Thoracic aorta (tissue), 2 donors: ENCODE measurements at regions not wholly inside any gene's neighbourhood (a gene's known extent, or its start where the extent isn't known, plus 50 kb on each side); places are given as distances from the start of the nearest gene placed in this dataset.

Source experiments
- ATAC-seq: fragments of 150-250 bp; one replicate; pipeline ENCODE4 v1.8.0; 2017; ENCODE audit warnings: low read depth; ENCODE audit not compliant: insufficient number of reproducible peaks, low FRiP score
- DNase-seq: peaks from one replicate; pipeline ENCODE4 v3.0.0-alpha.2; 2020; ENCODE audit warnings: low spot score
- H3K27ac ChIP-seq, 2 donors: fragments of 200-600 bp; sonication (generic); 1 replicate in 1 of 2; 2 replicates in 1 of 2; pipeline ENCODE4 v1.5.1; 2016; ENCODE audit warnings: mild to moderate bottlenecking in 2 of 2, moderate library complexity in 2 of 2
- H3K27me3 ChIP-seq: fragments of 200-600 bp; sonication (generic); replicated peaks from 2 replicates; pipeline ENCODE4 v1.6.0; 2016; ENCODE audit warnings: mild to moderate bottlenecking; ENCODE audit not compliant: insufficient read depth
- H3K36me3 ChIP-seq: fragments of 200-600 bp; sonication (generic); one replicate; pipeline ENCODE4 v1.5.1; 2016
- H3K4me1 ChIP-seq, 2 donors: fragments of 200-600 bp; sonication (generic); 1 replicate in 1 of 2; 2 replicates in 1 of 2; pipeline versions ENCODE4 v1.5.1 to v1.6.0; 2016; ENCODE audit warnings: low read depth in 2 of 2, mild to moderate bottlenecking in 1 of 2; ENCODE audit not compliant: control insufficient read depth in 1 of 2
- H3K4me3 ChIP-seq: fragments of 200-600 bp; sonication (generic); 2 replicates; pipeline ENCODE4 v1.5.1; 2016; ENCODE audit warnings: mild to moderate bottlenecking
- H3K9me3 ChIP-seq: fragments of 200-600 bp; sonication (generic); 2 replicates; pipeline ENCODE4 v1.5.1; 2016
- TF ChIP-seq, protein P1 (sequence below): fragments of 200-600 bp; sonication (generic); IDR thresholded peaks from one replicate; pipeline ENCODE4 v1.5.1; 2019; ENCODE audit warnings: antibody characterized with exemption

DNA sequence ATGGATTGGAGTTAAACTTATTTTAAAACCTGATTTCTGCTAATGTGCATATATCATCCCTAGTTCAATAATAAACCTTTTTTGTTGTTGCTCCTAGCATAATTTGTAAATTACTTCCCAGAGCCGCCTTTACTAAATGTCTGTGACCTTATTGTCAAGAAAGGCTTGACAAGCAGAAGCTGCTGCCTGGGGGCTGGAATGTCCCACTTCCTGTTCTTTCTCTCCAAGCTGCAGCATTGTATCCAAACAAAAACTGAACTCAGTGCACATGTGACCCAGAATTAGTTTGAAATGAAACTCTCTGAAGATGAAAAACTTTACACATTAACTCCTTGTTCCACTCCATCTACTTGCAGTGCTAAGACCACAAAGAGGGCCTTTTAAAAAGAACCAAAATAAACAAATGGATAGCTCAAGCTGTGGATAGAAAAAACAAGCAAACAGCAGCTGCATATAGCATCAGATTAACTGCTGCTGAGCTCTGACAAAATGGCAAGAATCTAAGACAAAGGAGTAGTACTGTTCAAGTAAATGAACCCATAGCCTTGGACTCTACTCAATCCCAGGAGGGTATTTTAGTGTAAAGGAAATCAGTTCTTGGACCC, 99.8 kb upstream of the NEUROD1 start:
- H3K27ac ChIP-seq, result no peak overlapping the region

DNA sequence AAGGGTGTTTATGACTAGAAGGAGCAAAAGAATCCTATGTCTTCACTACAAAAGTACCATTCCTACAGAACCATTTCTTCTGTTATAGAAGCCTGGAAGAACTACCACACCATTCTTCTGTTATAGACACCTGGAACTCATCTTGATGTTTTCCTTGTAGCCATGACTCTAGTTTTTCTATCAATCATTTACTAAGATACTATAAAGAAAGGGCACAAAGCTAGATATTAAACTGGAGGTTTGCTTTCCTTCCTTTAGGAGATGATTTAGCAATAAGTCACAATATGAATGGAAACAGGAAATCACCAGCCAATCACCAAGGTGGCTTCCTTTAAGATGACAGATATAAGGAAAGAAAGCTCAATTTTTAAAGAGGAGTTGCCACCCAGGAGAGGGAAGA, 100.3 kb upstream of the NEUROD1 start:
- DNase-seq (no peak), ATAC-seq (no peak)
- TF ChIP-seq, protein P1, sequence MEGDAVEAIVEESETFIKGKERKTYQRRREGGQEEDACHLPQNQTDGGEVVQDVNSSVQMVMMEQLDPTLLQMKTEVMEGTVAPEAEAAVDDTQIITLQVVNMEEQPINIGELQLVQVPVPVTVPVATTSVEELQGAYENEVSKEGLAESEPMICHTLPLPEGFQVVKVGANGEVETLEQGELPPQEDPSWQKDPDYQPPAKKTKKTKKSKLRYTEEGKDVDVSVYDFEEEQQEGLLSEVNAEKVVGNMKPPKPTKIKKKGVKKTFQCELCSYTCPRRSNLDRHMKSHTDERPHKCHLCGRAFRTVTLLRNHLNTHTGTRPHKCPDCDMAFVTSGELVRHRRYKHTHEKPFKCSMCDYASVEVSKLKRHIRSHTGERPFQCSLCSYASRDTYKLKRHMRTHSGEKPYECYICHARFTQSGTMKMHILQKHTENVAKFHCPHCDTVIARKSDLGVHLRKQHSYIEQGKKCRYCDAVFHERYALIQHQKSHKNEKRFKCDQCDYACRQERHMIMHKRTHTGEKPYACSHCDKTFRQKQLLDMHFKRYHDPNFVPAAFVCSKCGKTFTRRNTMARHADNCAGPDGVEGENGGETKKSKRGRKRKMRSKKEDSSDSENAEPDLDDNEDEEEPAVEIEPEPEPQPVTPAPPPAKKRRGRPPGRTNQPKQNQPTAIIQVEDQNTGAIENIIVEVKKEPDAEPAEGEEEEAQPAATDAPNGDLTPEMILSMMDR, result no peak
- Histone ChIP-seq H3K4me3 (no peak overlapping the region), H3K27ac (no peak overlapping the region), H3K4me1 (peaks cover 4 to 26% of the 10 kb centered on the region in 2 donors), H3K36me3 (no peaks in the 10 kb centered on the region), H3K9me3 (no peaks in the 10 kb centered on the region), H3K27me3 (no peaks in the 10 kb centered on the region)

More for the DNA sequence above, 99.8 kb upstream of the NEUROD1 start:
- TF ChIP-seq, protein P1, result no peak
- no peak for ATAC-seq
- no peaks in the 10 kb centered on the region for H3K9me3 ChIP-seq
- no peak for DNase-seq
- no peaks in the 10 kb centered on the region for H3K36me3 ChIP-seq
- H3K4me3 ChIP-seq, result no peak overlapping the region
- peaks cover 4 to 26% of the 10 kb centered on the region in 2 donors for H3K4me1 ChIP-seq
- no peaks in the 10 kb centered on the region for H3K27me3 ChIP-seq

DNA sequence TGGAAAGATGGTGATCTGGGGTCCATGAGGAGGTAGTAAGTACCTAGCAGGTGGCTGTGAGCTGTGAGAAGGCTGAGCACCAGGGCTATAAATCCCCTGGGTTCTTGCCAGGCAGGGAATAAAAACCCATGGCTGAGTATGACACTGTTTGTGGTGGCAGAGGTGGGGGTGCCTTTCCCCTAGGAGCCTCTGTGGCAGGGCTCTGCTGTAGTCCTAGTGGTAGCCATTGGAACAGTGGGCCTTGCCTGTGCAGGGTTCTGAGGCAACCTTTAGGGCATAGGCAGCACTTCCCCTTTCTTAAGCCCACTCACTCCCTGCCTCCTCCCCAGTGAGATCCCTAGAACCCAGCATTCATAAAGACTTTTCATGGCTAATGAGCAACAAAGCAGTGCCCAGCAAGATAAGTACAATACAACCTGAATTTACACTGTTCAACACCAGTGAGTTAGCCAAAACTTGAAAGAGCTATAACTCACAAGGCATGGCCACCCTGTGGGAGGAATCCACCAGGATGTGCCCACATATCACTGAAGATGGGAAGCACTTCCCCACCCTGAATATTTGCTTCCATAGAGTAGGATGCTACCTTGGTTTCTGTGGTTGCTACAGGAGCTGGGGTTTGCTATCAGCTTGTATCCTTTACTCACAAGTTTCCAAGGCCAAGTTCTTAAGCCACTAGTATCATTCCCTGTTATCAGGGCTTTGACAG, 100.9 kb upstream of the NEUROD1 start:
- Histone ChIP-seq H3K4me3 (no peak overlapping the region), H3K36me3 (no peaks in the 10 kb centered on the region), H3K27me3 (no peaks in the 10 kb centered on the region), H3K4me1 (peaks cover 4 to 26% of the 10 kb centered on the region in 2 donors), H3K27ac (no peak overlapping the region), H3K9me3 (no peaks in the 10 kb centered on the region)
- DNase-seq (no peak), ATAC-seq (no peak)
- TF ChIP-seq, protein P1, result no peak

DNA sequence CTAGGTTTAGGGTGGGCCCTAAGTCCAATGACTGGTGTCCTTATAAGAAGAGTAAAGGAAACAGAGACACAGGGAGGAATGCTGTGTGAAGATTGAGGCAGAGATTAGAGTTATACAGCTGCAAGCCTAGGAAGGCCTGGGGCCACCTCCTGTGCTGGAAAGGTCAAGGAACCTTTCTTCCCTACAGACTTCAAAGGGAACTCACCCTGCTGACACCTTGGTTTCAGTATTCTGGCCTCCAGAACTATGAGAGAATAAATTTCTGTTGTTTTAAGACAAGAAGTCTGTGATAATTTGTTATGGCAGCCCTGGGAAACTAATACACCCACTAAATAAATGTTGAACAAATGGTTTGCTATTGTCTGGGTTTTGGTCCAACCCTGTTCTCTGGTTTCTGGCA, 102.3 kb upstream of the NEUROD1 start:
- Histone ChIP-seq H3K27me3 (no peaks in the 10 kb centered on the region), H3K36me3 (no peaks in the 10 kb centered on the region), H3K4me3 (no peak overlapping the region), H3K27ac (no peak overlapping the region), H3K4me1 (peaks cover 4 to 24% of the 10 kb centered on the region in 2 donors), H3K9me3 (no peaks in the 10 kb centered on the region)
- no peak for DNase-seq
- TF ChIP-seq, protein P1, result no peak
- no peak for ATAC-seq

DNA sequence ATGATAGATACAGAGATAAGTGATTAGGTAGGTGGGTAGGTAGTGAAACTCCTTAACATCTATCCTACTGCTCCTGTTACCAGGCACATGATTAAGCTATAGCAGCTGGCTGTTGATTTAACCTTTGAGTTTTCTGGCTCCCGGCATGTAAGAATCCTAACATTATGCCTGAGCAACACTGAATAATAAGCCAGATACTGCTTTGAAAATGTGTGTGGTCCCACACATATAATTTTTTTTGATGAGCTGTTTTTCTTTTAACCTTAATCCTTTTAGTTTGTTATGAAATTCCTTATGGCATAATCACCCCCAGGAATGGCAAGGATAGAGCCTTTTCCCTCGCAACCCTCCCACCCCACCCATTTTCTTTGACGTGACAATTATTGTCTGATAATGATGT, 104.2 kb upstream of the NEUROD1 start:
- ATAC-seq, result no peak
- peaks cover 0 to 12% of the 10 kb centered on the region in 2 donors for H3K4me1 ChIP-seq

More for the DNA sequence above, 104.2 kb upstream of the NEUROD1 start:
- Histone ChIP-seq H3K27me3 (no peaks in the 10 kb centered on the region), H3K9me3 (no peaks in the 10 kb centered on the region), H3K36me3 (no peaks in the 10 kb centered on the region), H3K4me3 (no peak overlapping the region), H3K27ac (no peak overlapping the region)
- TF ChIP-seq, protein P1, result no peak
- no peak for DNase-seq
